ENCODE measurements at regions not wholly inside any gene's neighbourhood (a gene's known extent, or its start where the extent isn't known, plus 50 kb on each side); places are given as distances from the start of the nearest gene placed in this dataset.

DNA sequence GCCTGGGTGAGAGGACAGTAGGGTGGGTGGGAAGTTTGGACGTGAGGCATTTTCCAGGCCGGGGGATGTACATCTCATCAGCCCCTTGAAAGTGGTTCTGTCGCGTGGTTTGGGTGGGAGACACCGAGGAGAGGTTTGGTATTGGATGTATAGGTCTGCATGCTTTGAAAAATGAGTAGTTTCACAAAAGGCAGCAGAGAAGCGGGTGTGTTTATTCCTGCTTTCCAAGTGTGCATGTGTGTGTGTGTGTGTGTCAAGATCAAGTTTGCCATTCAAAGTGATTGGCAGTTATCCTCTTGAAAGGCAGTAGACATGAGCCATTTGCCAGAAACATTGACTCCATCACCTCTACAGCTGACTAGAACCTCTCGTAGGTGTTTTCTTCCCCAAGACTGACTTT is 423.1 kb upstream of the POU3F3 start:
- TF ChIP-seq POLR2A (IDR thresholded peaks at IDR 0.05), result no peak
- no peak for TF ChIP-seq CTCF (IDR thresholded peaks at IDR 0.05)
